HepG2 (cell line): ENCODE measurements at regions not wholly inside any gene's neighbourhood (a gene's known extent, or its start where the extent isn't known, plus 50 kb on each side); places are given as distances from the start of the nearest gene placed in this dataset.

Experiments
- ATAC-seq: fragments of 200-7000 bp; cut with Tn5 transposase; 3 replicates; pipeline ENCODE4 v1.9.1; 2020; ENCODE audit warnings: mild to moderate bottlenecking, moderate library complexity
- BruUV-seq: library from RNA; stranded (reverse); fragments of 400-500 nt; replicated peaks from 2 replicates; lab custom pipeline; 2021; lab: Mats Ljungman, UMichigan
- CTCF ChIA-PET: fragments of 300-600 bp; formaldehyde crosslinking; extraction: SDS; loops from one replicate; lab custom pipeline; 2021; ENCODE audit warnings: low total read pairs, inconsistent platforms, low intra/inter-chr PET ratio; lab: Yijun Ruan, JAX
- POLR2A ChIA-PET: fragments of 350-600 bp; sonication (Branson Sonifier 250); formaldehyde crosslinking; loops from one replicate; lab custom pipeline; 2020; ENCODE audit warnings: antibody characterized with exemption, inconsistent platforms; lab: Yijun Ruan, JAX
- DNase-seq: peaks from one replicate; pipeline ENCODE4 v3.0.0-alpha.2; 2015; ENCODE audit warnings: low spot score
- FAIRE-seq: peaks from 3 replicates; lab custom pipeline; 2011; peaks lifted over from hg19 to GRCh38; lab: Jason Lieb, UNC
- H2AFZ ChIP-seq: one replicate; pipeline ENCODE4 v1.6.1; 2011; ENCODE audit warnings: low read length, inconsistent platforms
- H3K27ac ChIP-seq: fragments of 300-600 bp; 3 replicates; pipeline ENCODE4 v1.8.0; 2011; ENCODE audit warnings: mixed run types, mild to moderate bottlenecking, mixed read lengths, low read length, inconsistent platforms; ENCODE audit not compliant: insufficient read depth; ENCODE audit errors: extremely low read length
- H3K27me3 ChIP-seq, 2 experiments: fragments of 200-600 bp in 1 of 2; 2 replicates in 1 of 2; 3 replicates in 1 of 2; pipeline versions ENCODE4 v1.6.0 to v1.8.0; 2011; ENCODE audit warnings: low read length in 2 of 2, mild to moderate bottlenecking in 2 of 2, moderate library complexity in 2 of 2, inconsistent platforms in 1 of 2; ENCODE audit not compliant: insufficient read depth in 2 of 2, control insufficient read depth in 1 of 2
- H3K36me3 ChIP-seq, 2 experiments: fragments of 200-600 bp in 1 of 2; replicated peaks in 1 of 2; 2 replicates in 1 of 2; 3 replicates in 1 of 2; pipeline versions ENCODE4 v1.5.1 to v1.8.0; 2011; ENCODE audit warnings: low read length in 2 of 2, inconsistent platforms in 1 of 2; ENCODE audit not compliant: insufficient read depth in 2 of 2, control insufficient read depth in 1 of 2
- H3K4me1 ChIP-seq: 2 replicates; pipeline ENCODE4 v1.5.1; 2012; ENCODE audit warnings: low read length, inconsistent platforms; ENCODE audit not compliant: insufficient read depth
- H3K4me2 ChIP-seq: 2 replicates; pipeline ENCODE4 v1.6.0; 2011; ENCODE audit warnings: low read depth, low read length, inconsistent platforms
- H3K4me3 ChIP-seq, 3 experiments: fragments of 200-600 bp in 1 of 3; sonication (generic), shearing (Covaris generic) in 1 of 3; replicated peaks in 1 of 3; 2 replicates each; pipeline ENCODE4 v1.5.1; 2011 to 2016; ENCODE audit warnings: low read length in 3 of 3, inconsistent platforms in 2 of 3, low read depth in 2 of 3, mild to moderate bottlenecking in 2 of 3, control low read depth in 1 of 3, mixed read lengths in 1 of 3; ENCODE audit not compliant: insufficient read depth in 1 of 3
- H3K79me2 ChIP-seq: one replicate; pipeline ENCODE4 v1.6.1; 2011; ENCODE audit warnings: low read length, inconsistent platforms; ENCODE audit not compliant: insufficient read depth
- H3K9ac ChIP-seq: 2 replicates; pipeline ENCODE4 v1.6.0; 2011; ENCODE audit warnings: mild to moderate bottlenecking, low read depth, low read length, inconsistent platforms; ENCODE audit not compliant: insufficient read depth
- H3K9me3 ChIP-seq: 2 replicates; pipeline ENCODE4 v1.5.1; 2012; ENCODE audit warnings: mild to moderate bottlenecking, low read length
- H4K20me1 ChIP-seq: 2 replicates; pipeline ENCODE4 v1.6.0; 2011; ENCODE audit warnings: inconsistent platforms, mild to moderate bottlenecking, low read length, moderate library complexity; ENCODE audit not compliant: insufficient read depth
- CBX1 ChIP-seq: IDR thresholded peaks from one replicate; pipeline ENCODE4 v1.6.1; 2016; ENCODE audit warnings: antibody characterized with exemption, low read depth
- HES4 ChIP-seq: sonication (generic); formaldehyde crosslinking; IDR thresholded peaks from 2 replicates; pipeline ENCODE4 v1.9.0; 2021; ENCODE audit warnings: mild to moderate bottlenecking, missing genetic modification reagents, borderline replicate concordance
- KDM2A ChIP-seq: sonication (generic); formaldehyde crosslinking; IDR thresholded peaks from 2 replicates; pipeline ENCODE4 v1.4.0; 2020; ENCODE audit warnings: low read depth, missing genetic modification reagents, borderline replicate concordance
- ZBTB49 ChIP-seq: sonication (generic); formaldehyde crosslinking; IDR thresholded peaks from 2 replicates; pipeline ENCODE4 v1.4.0; 2020; ENCODE audit warnings: missing genetic modification reagents, borderline replicate concordance
- ZNF318 ChIP-seq: sonication (generic); formaldehyde crosslinking; IDR thresholded peaks from 2 replicates; pipeline ENCODE4 v1.4.0; 2020; ENCODE audit warnings: mild to moderate bottlenecking, missing genetic modification reagents
- ZNF788 ChIP-seq: sonication (generic); formaldehyde crosslinking; IDR thresholded peaks from 2 replicates; pipeline ENCODE4 v1.5.0; 2020; ENCODE audit warnings: mild to moderate bottlenecking, missing genetic modification reagents, borderline replicate concordance
- ZZZ3 ChIP-seq: sonication (generic); formaldehyde crosslinking; IDR thresholded peaks from 2 replicates; pipeline ENCODE4 v1.4.0; 2020; ENCODE audit warnings: missing genetic modification reagents, mild to moderate bottlenecking, borderline replicate concordance
- WGBS: methylation state at CpG from one replicate; pipeline ENCODE4 v1.1.6; 2017; ENCODE audit warnings: low lambda C conversion rate; 5-methylcytosine and 5-hydroxymethylcytosine counted together
- in situ Hi-C: cut with HindIII; loops from 2 replicates; pipeline ENCODE4 v1.10.0; 2017; ENCODE audit warnings: low pct_unique_long_range_greater_than_20kb; ENCODE audit not compliant: extremely low pct_ligation_motif_present
- intact Hi-C: fragments of 100-400 bp; cut with micrococcal nuclease; formaldehyde crosslinking; loops from one replicate; pipeline ENCODE4 v1.10.0; 2022; ENCODE audit not compliant: unreplicated experiment

GRCh38 chr13:26883613-26884257, 123.1 kb upstream of the GPR12 start:
- DNase-seq: no peak
- H3K9me3 ChIP-seq: peaks cover 14% of the 10 kb centered on the region; the same call in 1 of the 2 replicates
- TF ChIP-seq CBX1: no peak
- no peak for TF ChIP-seq ZBTB49 (CRISPR knock-in tag)
- no peak for TF ChIP-seq KDM2A
- no peak for TF ChIP-seq HES4 (CRISPR knock-in tag)
- TF ChIP-seq, all 625 proteins: peak for 0
- under 1% methylated on average over 3 of the region's 3 CpGs for WGBS
- BruUV-seq: no TSS peak
- Histone ChIP-seq H3K9ac (no peak overlapping the region), H3K4me3 (no peak overlapping the region), H3K79me2 (no peaks in the 10 kb centered on the region), H2AFZ (no peak overlapping the region), H4K20me1 (no peaks in the 10 kb centered on the region), H3K4me1 (no peaks in the 10 kb centered on the region), H3K27ac (no peak overlapping the region), H3K4me2 (no peak overlapping the region), H3K36me3 (no peaks in the 10 kb centered on the region), H3K27me3 (peaks cover 2 to 34% of the 10 kb centered on the region in 2 experiments; a peak in 2 of 5 replicates)
- ATAC-seq: no peak
- CTCF ChIA-PET: no interaction called here
- POLR2A ChIA-PET: no interaction called here
- intact Hi-C loops (no loop called here), in situ Hi-C loops (no loop called here)
- no peak for FAIRE-seq

GRCh38 chr13:26882731-26883130, 122.1 kb upstream of the GPR12 start:
- FAIRE-seq (no peak), DNase-seq (no peak), ATAC-seq (no peak)
- Histone ChIP-seq H4K20me1 (no peaks in the 10 kb centered on the region), H3K4me3 (no peak overlapping the region), H3K4me2 (no peak overlapping the region), H3K27me3 (peaks cover 2 to 34% of the 10 kb centered on the region in 2 experiments; a peak in 2 of 5 replicates), H3K27ac (no peak overlapping the region), H3K4me1 (no peaks in the 10 kb centered on the region), H3K9ac (no peak overlapping the region), H3K9me3 (peaks cover 14% of the 10 kb centered on the region; the same call in 1 of the 2 replicates), H3K79me2 (no peaks in the 10 kb centered on the region), H3K36me3 (no peaks in the 10 kb centered on the region), H2AFZ (no peak overlapping the region)
- ChIA-PET POLR2A (no interaction called here), CTCF (no interaction called here)
- no TSS peak for BruUV-seq
- WGBS: 26% methylated on average over 7 of the region's 7 CpGs
- in situ Hi-C loops: no loop called here
- intact Hi-C loops: no loop called here
- TF ChIP-seq ZZZ3 (CRISPR knock-in tag): no peak
- TF ChIP-seq ZNF788 (CRISPR knock-in tag): no peak
- no peak for TF ChIP-seq ZNF318 (CRISPR knock-in tag)
